Tibial artery (tissue), 4 donors: ENCODE measurements at regions not wholly inside any gene's neighbourhood (a gene's known extent, or its start where the extent isn't known, plus 50 kb on each side); places are given as distances from the start of the nearest gene placed in this dataset.
"Not testable (repeated sequence)": the region's sequence is repeated elsewhere in the genome, so short reads cannot be mapped to it uniquely, and the experiment has no call there.

ENCODE experiments used
- DNase-seq, 2 donors: peaks; one replicate each; pipeline ENCODE4 v3.0.0-alpha.2; 2019
- H3K27ac ChIP-seq, 2 donors: fragments of 200-600 bp; sonication (generic) in 1 of 2; 1 replicate in 1 of 2; 2 replicates in 1 of 2; pipeline ENCODE4 v1.5.1; 2018 to 2019; ENCODE audit warnings: mild to moderate bottlenecking in 1 of 2
- H3K27me3 ChIP-seq, 2 donors: fragments of 200-600 bp; sonication (generic) in 1 of 2; one replicate each; pipeline versions ENCODE4 v1.5.1 to v1.6.0; 2016 to 2019
- H3K36me3 ChIP-seq, 3 donors: fragments of 200-600 bp; sonication (generic) in 2 of 3; one replicate each; pipeline ENCODE4 v1.5.1; 2016 to 2019; ENCODE audit warnings: mild to moderate bottlenecking in 2 of 3
- H3K4me1 ChIP-seq, 4 donors: fragments of 200-600 bp; sonication (generic) in 2 of 4; 1 replicate in 3 of 4; 2 replicates in 1 of 4; pipeline ENCODE4 v1.5.1; 2016 to 2019
- H3K4me3 ChIP-seq, 2 donors: fragments of 200-600 bp; sonication (generic) in 1 of 2; 1 replicate in 1 of 2; 2 replicates in 1 of 2; pipeline ENCODE4 v1.5.1; 2018 to 2019; ENCODE audit warnings: mild to moderate bottlenecking in 2 of 2
- H3K9me3 ChIP-seq, 3 donors: fragments of 200-600 bp; sonication (generic) in 1 of 3; one replicate each; pipeline ENCODE4 v1.5.1; 2016 to 2019
- CTCF ChIP-seq, 2 experiments: fragments of 200-600 bp in 1 of 2; fragments of 450-650 bp in 1 of 2; IDR thresholded peaks; one replicate each; pipeline ENCODE4 v1.5.1; 2017 to 2019; ENCODE audit warnings: antibody characterized with exemption in 2 of 2, mild to moderate bottlenecking in 1 of 2, moderate library complexity in 1 of 2
- intact Hi-C: fragments of 100-400 bp; cut with DNase I; formaldehyde crosslinking; loops from one replicate; pipeline ENCODE4 v1.15.0; 2023; ENCODE audit warnings: low total_unique reads

- Histone ChIP-seq H3K4me3 (no peak overlapping the region), H3K9me3 (no peaks in the 10 kb centered on the region), H3K36me3 (no peaks in the 10 kb centered on the region), H3K27ac (no peak overlapping the region), H3K27me3 (peaks cover 0 to 82% of the 10 kb centered on the region in 2 donors), H3K4me1 (no peaks in the 10 kb centered on the region)
- DNase-seq: no peak
- TF ChIP-seq CTCF (IDR thresholded peaks at IDR 0.05): no peak
- intact Hi-C loops: no loop called here
Observed at GRCh38 chr6:28782113-28782673, 141.6 kb downstream of the TRIM27 start.

- intact Hi-C loops: no loop called here
Observed at GRCh38 chr6:28785962-28786679, 137.7 kb downstream of the TRIM27 start.

GRCh38 chr6:28789553-28790083, 134.2 kb downstream of the TRIM27 start:
- Histone ChIP-seq H3K27ac (no peak overlapping the region), H3K36me3 (no peaks in the 10 kb centered on the region), H3K9me3 (peaks cover 0 to 6% (median 0%) of the 10 kb centered on the region in 3 donors), H3K27me3 (peaks cover 0 to 89% of the 10 kb centered on the region in 2 donors), H3K4me3 (no peak overlapping the region), H3K4me1 (peaks cover 0 to 6% (median 2%) of the 10 kb centered on the region in 4 donors)
- intact Hi-C loops: no loop called here
- no peak for DNase-seq
- TF ChIP-seq CTCF (IDR thresholded peaks at IDR 0.05): no peak

More at GRCh38 chr6:28785962-28786679, 137.7 kb downstream of the TRIM27 start:
- Histone ChIP-seq H3K27ac (no peak overlapping the region), H3K4me1 (peaks cover 0 to 6% (median 2%) of the 10 kb centered on the region in 4 donors), H3K27me3 (peaks cover 0 to 89% of the 10 kb centered on the region in 2 donors), H3K9me3 (no peaks in the 10 kb centered on the region), H3K4me3 (no peak overlapping the region), H3K36me3 (no peaks in the 10 kb centered on the region)
- DNase-seq: no peak
- TF ChIP-seq CTCF (IDR thresholded peaks at IDR 0.05): no peak

GRCh38 chr6:28791002-28791383, 132.8 kb downstream of the TRIM27 start:
- Histone ChIP-seq H3K9me3 (peaks cover 0 to 6% (median 0%) of the 10 kb centered on the region in 3 donors), H3K4me3 (no peak overlapping the region), H3K36me3 (no peaks in the 10 kb centered on the region), H3K27ac (no peak overlapping the region), H3K4me1 (peaks cover 0 to 6% (median 2%) of the 10 kb centered on the region in 4 donors), H3K27me3 (peaks cover 0 to 84% of the 10 kb centered on the region in 2 donors)
- no peak for DNase-seq
- TF ChIP-seq CTCF (IDR thresholded peaks at IDR 0.05): no peak
- intact Hi-C loops: no loop called here

- Histone ChIP-seq H3K27ac (no peak overlapping the region), H3K4me3 (no peak overlapping the region), H3K27me3 (peaks cover 0 to 72% of the 10 kb centered on the region in 2 donors), H3K4me1 (peaks cover 0 to 5% (median 2%) of the 10 kb centered on the region in 4 donors), H3K36me3 (no peaks in the 10 kb centered on the region), H3K9me3 (peaks cover 0 to 6% (median 0%) of the 10 kb centered on the region in 3 donors)
- no peak for DNase-seq
- TF ChIP-seq CTCF (IDR thresholded peaks at IDR 0.05): no peak
- intact Hi-C loops: no loop called here
Observed at GRCh38 chr6:28794175-28795002, 129.4 kb downstream of the TRIM27 start.

GRCh38 chr6:28800647-28801046, 123.1 kb downstream of the TRIM27 start:
- H3K27me3 ChIP-seq: peaks cover 0 to 59% of the 10 kb centered on the region in 2 donors
- not testable (repeated sequence) for H3K4me3 ChIP-seq, H3K4me1 ChIP-seq

More at GRCh38 chr6:28800647-28801046, 123.1 kb downstream of the TRIM27 start:
- DNase-seq, H3K36me3 ChIP-seq, H3K27ac ChIP-seq, H3K9me3 ChIP-seq, intact Hi-C loops: not testable (repeated sequence)
